H1 (cell line): ENCODE measurements at regions not wholly inside any gene's neighbourhood (a gene's known extent, or its start where the extent isn't known, plus 50 kb on each side); places are given as distances from the start of the nearest gene placed in this dataset.

Experiments
- CTCF ChIA-PET: fragments of 300-600 bp; sonication (Branson Sonifier 250); formaldehyde crosslinking; loops from one replicate; lab custom pipeline; 2021; ENCODE audit not compliant: partially characterized antibody; lab: Charles Lee
- POLR2A ChIA-PET: fragments of 300-600 bp; sonication (Branson Sonifier 250); formaldehyde crosslinking; loops from one replicate; lab custom pipeline; 2021; ENCODE audit warnings: inconsistent platforms; ENCODE audit not compliant: partially characterized antibody; lab: Charles Lee
- DNase-seq, 2 experiments: peaks; one replicate each; pipeline versions ENCODE4 v3.0.0 to v3.0.0-alpha.2; 2010 to 2022; ENCODE audit warnings: low spot score in 2 of 2, low read depth in 1 of 2, mixed read lengths in 1 of 2
- FAIRE-seq: peaks from 2 replicates; lab custom pipeline; 2011; peaks lifted over from hg19 to GRCh38; lab: Jason Lieb, UNC
- H2AFZ ChIP-seq: 2 replicates; pipeline ENCODE4 v1.8.1; 2012; ENCODE audit warnings: low read length, inconsistent platforms
- H2AK5ac ChIP-seq: 2 replicates; pipeline ENCODE4 v1.6.1; 2013; ENCODE audit warnings: low read depth, low read length
- H2BK120ac ChIP-seq: replicated peaks from 2 replicates; pipeline ENCODE3; 2013; ENCODE audit warnings: low read depth, low read length, inconsistent platforms
- H2BK12ac ChIP-seq: 2 replicates; pipeline ENCODE4 v1.6.1; 2013; ENCODE audit warnings: low read depth, low read length
- H2BK15ac ChIP-seq: 2 replicates; pipeline ENCODE4 v1.6.1; 2013; ENCODE audit warnings: low read length
- H2BK20ac ChIP-seq: 2 replicates; pipeline ENCODE4 v1.6.1; 2013; ENCODE audit warnings: low read length
- H2BK5ac ChIP-seq: 2 replicates; pipeline ENCODE4 v1.6.1; 2013; ENCODE audit warnings: low read depth, low read length
- H3K14ac ChIP-seq: 2 replicates; pipeline ENCODE4 v1.6.1; 2013; ENCODE audit warnings: inconsistent platforms; ENCODE audit not compliant: insufficient read length
- H3K18ac ChIP-seq: 2 replicates; pipeline ENCODE4 v1.6.1; 2013; ENCODE audit warnings: low read length; ENCODE audit errors: extremely low read depth
- H3K23ac ChIP-seq: 2 replicates; pipeline ENCODE4 v1.6.1; 2013; ENCODE audit warnings: inconsistent platforms; ENCODE audit not compliant: insufficient read length
- H3K23me2 ChIP-seq: 2 replicates; pipeline ENCODE4 v1.6.1; 2013; ENCODE audit warnings: low read depth, low read length
- H3K27ac ChIP-seq: 2 replicates; pipeline ENCODE4 v1.6.1; 2011; ENCODE audit warnings: low read depth, low read length, inconsistent platforms
- H3K27me3 ChIP-seq, 4 experiments: replicated peaks in 1 of 4; 1 replicate in 1 of 4; 2 replicates in 3 of 4; pipeline versions ENCODE4 v1.6.1 to v1.8.1; 2011 to 2013; ENCODE audit warnings: low read length in 3 of 4, mild to moderate bottlenecking in 3 of 4, inconsistent platforms in 2 of 4, mixed read lengths in 2 of 4, moderate library complexity in 1 of 4; ENCODE audit not compliant: control insufficient read depth in 3 of 4, insufficient read depth in 3 of 4; ENCODE audit errors: extremely low read depth in 1 of 4
- H3K36me3 ChIP-seq, 4 experiments: 2 replicates each; pipeline versions ENCODE4 v1.6.1 to v1.8.1; 2011 to 2013; ENCODE audit warnings: mild to moderate bottlenecking in 4 of 4, low read length in 3 of 4, moderate library complexity in 2 of 4, control low read depth in 1 of 4, inconsistent platforms in 1 of 4; ENCODE audit not compliant: insufficient read depth in 4 of 4, control insufficient read depth in 2 of 4
- H3K4ac ChIP-seq: replicated peaks from 2 replicates; pipeline ENCODE3; 2013; ENCODE audit warnings: low read length, low read depth, mixed read lengths, inconsistent platforms; ENCODE audit not compliant: insufficient read length
- H3K4me1 ChIP-seq, 4 experiments: replicated peaks in 1 of 4; 1 replicate in 1 of 4; 2 replicates in 3 of 4; pipeline versions ENCODE4 v1.6.1 to v1.8.1; 2011 to 2013; ENCODE audit warnings: low read length in 3 of 4, inconsistent platforms in 2 of 4, mixed read lengths in 1 of 4; ENCODE audit not compliant: insufficient read depth in 4 of 4, control insufficient read depth in 3 of 4
- H3K4me2 ChIP-seq, 2 experiments: 2 replicates each; pipeline versions ENCODE4 v1.6.1 to v1.8.1; 2011 to 2013; ENCODE audit warnings: low read depth in 2 of 2, low read length in 2 of 2, control low read depth in 1 of 2, inconsistent platforms in 1 of 2, mild to moderate bottlenecking in 1 of 2; ENCODE audit not compliant: insufficient read depth in 1 of 2
- H3K4me3 ChIP-seq, 4 experiments: fragments of 200-600, 300-600 bp in 1 of 4; sonication (generic), shearing (Covaris generic), sonication (Bioruptor Twin) in 1 of 4; 2 replicates each; pipeline versions ENCODE4 v1.5.1 to v1.8.1; 2011 to 2016; ENCODE audit warnings: low read length in 4 of 4, low read depth in 3 of 4, control low read depth in 2 of 4, inconsistent platforms in 2 of 4, mild to moderate bottlenecking in 2 of 4, mixed read lengths in 1 of 4, moderate library complexity in 1 of 4; ENCODE audit not compliant: insufficient read depth in 2 of 4; ENCODE audit errors: extremely low read depth in 1 of 4
- H3K56ac ChIP-seq: replicated peaks from 2 replicates; pipeline ENCODE3; 2013; ENCODE audit warnings: low read depth, mild to moderate bottlenecking, mixed read lengths, low read length, inconsistent platforms; ENCODE audit not compliant: insufficient read length
- H3K79me1 ChIP-seq: 2 replicates; pipeline ENCODE4 v1.6.1; 2013; ENCODE audit warnings: low read depth, low read length, control low read depth
- H3K79me2 ChIP-seq, 2 experiments: 2 replicates each; pipeline versions ENCODE4 v1.6.1 to v1.8.1; 2012 to 2013; ENCODE audit warnings: low read length in 2 of 2, mild to moderate bottlenecking in 2 of 2, inconsistent platforms in 1 of 2; ENCODE audit not compliant: insufficient read depth in 2 of 2, control insufficient read depth in 1 of 2
- H3K9ac ChIP-seq, 4 experiments: replicated peaks in 1 of 4; 1 replicate in 1 of 4; 2 replicates in 3 of 4; pipeline versions ENCODE4 v1.6.1 to v1.8.1; 2011 to 2013; ENCODE audit warnings: low read depth in 3 of 4, low read length in 3 of 4, control low read depth in 2 of 4, mild to moderate bottlenecking in 2 of 4, moderate library complexity in 2 of 4, inconsistent platforms in 1 of 4; ENCODE audit errors: extremely low read depth in 1 of 4
- H3K9me3 ChIP-seq, 2 experiments: 2 replicates each; pipeline versions ENCODE4 v1.6.1 to v1.8.1; 2012 to 2013; ENCODE audit warnings: mild to moderate bottlenecking in 2 of 2, moderate library complexity in 2 of 2, control low read depth in 1 of 2, inconsistent platforms in 1 of 2, low read depth in 1 of 2, low read length in 1 of 2, mixed read lengths in 1 of 2; ENCODE audit not compliant: insufficient read depth in 2 of 2
- H4K20me1 ChIP-seq, 2 experiments: replicated peaks in 1 of 2; 2 replicates each; pipeline versions ENCODE3 to v1.8.1; 2011 to 2013; ENCODE audit warnings: inconsistent platforms in 2 of 2, low read length in 2 of 2, mild to moderate bottlenecking in 1 of 2; ENCODE audit not compliant: insufficient read depth in 2 of 2, control insufficient read depth in 1 of 2
- H4K5ac ChIP-seq: 2 replicates; pipeline ENCODE4 v1.6.1; 2013; ENCODE audit warnings: low read length, low read depth, mixed read lengths, inconsistent platforms; ENCODE audit not compliant: insufficient read length
- H4K8ac ChIP-seq: 2 replicates; pipeline ENCODE4 v1.8.0; 2013; ENCODE audit warnings: mild to moderate bottlenecking, moderate library complexity, low read length, inconsistent platforms; ENCODE audit not compliant: insufficient read depth; ENCODE audit errors: extremely low read depth
- H4K91ac ChIP-seq: replicated peaks from 2 replicates; pipeline ENCODE3; 2013; ENCODE audit warnings: low read length, mixed read lengths, inconsistent platforms; ENCODE audit not compliant: insufficient read length
- CBX5 ChIP-seq: fragments of 300-800, 300-1000 bp; sonication (generic); IDR thresholded peaks from 2 replicates; pipeline ENCODE4 v1.7.1; 2016; ENCODE audit warnings: antibody characterized with exemption, low read length, low read depth
- CTBP2 ChIP-seq: IDR thresholded peaks from 2 replicates; pipeline ENCODE4 v1.7.0; 2011; ENCODE audit warnings: borderline replicate concordance, mild to moderate bottlenecking, moderate library complexity, mixed read lengths, low read length; ENCODE audit not compliant: insufficient read depth, insufficient read length
- EZH2 ChIP-seq: fragments of 200-600 bp; sonication (generic); IDR thresholded peaks from 2 replicates; pipeline ENCODE4 v1.7.1; 2012; ENCODE audit warnings: low read depth, mild to moderate bottlenecking, moderate library complexity, low read length, inconsistent platforms; ENCODE audit not compliant: severe bottlenecking
- HDAC2 ChIP-seq, 2 experiments: fragments of 300-600 bp in 1 of 2; sonication (generic) in 1 of 2; IDR thresholded peaks; 2 replicates each; pipeline ENCODE4 v1.6.1; 2011 to 2012; ENCODE audit warnings: low read depth in 2 of 2, low read length in 2 of 2, mild to moderate bottlenecking in 2 of 2, moderate library complexity in 2 of 2, borderline replicate concordance in 1 of 2, inconsistent platforms in 1 of 2
- NANOG ChIP-seq: IDR thresholded peaks from 2 replicates; pipeline ENCODE4 v1.6.1; 2011; ENCODE audit warnings: low read length, low read depth, mild to moderate bottlenecking, inconsistent platforms; ENCODE audit not compliant: insufficient read depth, poor library complexity, severe bottlenecking
- NRF1 ChIP-seq: IDR thresholded peaks from 2 replicates; pipeline ENCODE4 v1.6.1; 2011; ENCODE audit warnings: mild to moderate bottlenecking, low read depth, low read length, improper control_type of control experiment
- PHF8 ChIP-seq: fragments of 200-600 bp; sonication (generic); conservative IDR thresholded peaks from 2 replicates; pipeline ENCODE4 v1.7.1; 2012; ENCODE audit warnings: low read depth, mild to moderate bottlenecking, inconsistent platforms, low read length, moderate library complexity
- POLR2A ChIP-seq, 2 experiments: IDR thresholded peaks; 1 replicate in 1 of 2; 2 replicates in 1 of 2; pipeline ENCODE4 v1.6.1; 2011; ENCODE audit warnings: low read depth in 2 of 2, low read length in 2 of 2, mild to moderate bottlenecking in 2 of 2; ENCODE audit errors: control extremely low read depth in 1 of 2
- SIN3A ChIP-seq, 2 experiments: IDR thresholded peaks in 1 of 2; conservative IDR thresholded peaks in 1 of 2; 2 replicates each; pipeline ENCODE4 v1.6.1; 2011 to 2012; ENCODE audit warnings: low read length in 2 of 2, improper control_type of control experiment in 1 of 2, low read depth in 1 of 2, mild to moderate bottlenecking in 1 of 2
- SIX5 ChIP-seq: IDR thresholded peaks from 2 replicates; pipeline ENCODE4 v1.6.1; 2011; ENCODE audit warnings: mild to moderate bottlenecking, low read depth, low read length
- SP1 ChIP-seq: IDR thresholded peaks from 2 replicates; pipeline ENCODE4 v1.6.1; 2011; ENCODE audit warnings: low read depth, low read length
- SP2 ChIP-seq: IDR thresholded peaks from 2 replicates; pipeline ENCODE4 v1.6.1; 2012; ENCODE audit warnings: mild to moderate bottlenecking, low read length, inconsistent platforms
- SP4 ChIP-seq: IDR thresholded peaks from 2 replicates; pipeline ENCODE4 v1.6.1; 2012; ENCODE audit warnings: low read length, inconsistent platforms
- TEAD4 ChIP-seq: IDR thresholded peaks from 2 replicates; pipeline ENCODE4 v1.6.1; 2012; ENCODE audit warnings: low read depth, low read length, inconsistent platforms, mixed read lengths
- WGBS, 2 experiments: shearing (Covaris generic) in 1 of 2; methylation state at CpG; one replicate each; pipeline versions ENCODE4 v1.1.6 to v1.1.7; 2013 to 2015; ENCODE audit warnings: low lambda C conversion rate in 2 of 2, mixed read lengths in 2 of 2, inconsistent platforms in 1 of 2, low coverage in 1 of 2, missing lambda C conversion rate in 1 of 2; ENCODE audit not compliant: insufficient replicate concordance in 2 of 2, insufficient coverage in 1 of 2, insufficient read length in 1 of 2; ENCODE audit errors: extremely low coverage in 1 of 2, missing lambda C conversion rate in 1 of 2; 5-methylcytosine and 5-hydroxymethylcytosine counted together
- TF ChIP-seq, protein P1 (sequence below): IDR thresholded peaks from 2 replicates; pipeline ENCODE4 v1.6.1; 2012; ENCODE audit warnings: inconsistent platforms

DNA sequence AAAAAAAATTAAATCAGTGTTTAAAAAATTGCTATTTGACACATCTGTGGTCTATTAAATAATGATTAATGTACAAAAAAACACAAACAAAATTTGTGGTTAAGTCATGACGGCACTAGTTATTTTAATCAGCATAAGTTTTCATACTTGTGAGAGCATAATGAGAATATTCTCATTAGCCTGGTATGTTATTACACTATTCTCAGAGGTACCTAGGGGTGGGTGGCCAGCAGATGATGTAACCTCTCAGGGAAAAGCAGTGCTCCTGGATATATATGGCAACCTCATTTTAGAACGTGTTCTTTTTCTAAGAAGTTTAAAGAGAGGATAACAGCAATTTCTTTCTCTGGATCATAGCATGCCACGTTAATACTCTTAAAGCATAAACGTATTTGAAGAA, 109.2 kb downstream of the GJA1 start:
- Histone ChIP-seq H2BK12ac (no peak overlapping the region), H3K9ac (no peak overlapping the region), H3K4me1 (no peaks in the 10 kb centered on the region; a peak in 2 of 7 replicates), H2AK5ac (no peak overlapping the region), H3K23ac (no peak overlapping the region), H3K23me2 (no peaks in the 10 kb centered on the region), H2BK120ac (no peak overlapping the region), H2BK20ac (no peak overlapping the region), H3K4ac (no peak overlapping the region), H2AFZ (no peak overlapping the region), H2BK15ac (no peak overlapping the region), H3K4me3 (no peak overlapping the region), H3K27me3 (no peaks in the 10 kb centered on the region), H3K9me3 (no peaks in the 10 kb centered on the region), H2BK5ac (no peak overlapping the region), H3K79me2 (no peaks in the 10 kb centered on the region), H4K20me1 (no peaks in the 10 kb centered on the region), H4K5ac (no peak overlapping the region), H4K8ac (no peak overlapping the region), H3K79me1 (no peaks in the 10 kb centered on the region), H3K14ac (no peak overlapping the region), H3K27ac (no peak overlapping the region), H3K36me3 (no peaks in the 10 kb centered on the region), H4K91ac (no peak overlapping the region), H3K56ac (no peak overlapping the region), H3K4me2 (no peak overlapping the region), H3K18ac (no peak overlapping the region)
- DNase-seq (no peak), FAIRE-seq (no peak)
- ChIA-PET POLR2A (no interaction called here), CTCF (interaction anchor here (0.7 kb wide), 1 partner anchor 147 kb away, joined by 3 read pairs; no protein-coding TSS in a partner anchor)
- 95% methylated on average over 4 of the region's 4 CpGs; no CpG with 5 or more reads in 1 of the 2 experiments for WGBS, 2 experiments
- TF ChIP-seq POLR2A (IDR thresholded peaks at IDR 0.05; ENCODE audit: control extremely low read depth in 1 of 2, low read depth in 2 of 2, low read length in 2 of 2), result no peak
- no peak for TF ChIP-seq CBX5
- TF ChIP-seq CTBP2, result no peak
- no peak for TF ChIP-seq SP4
- TF ChIP-seq HDAC2 (IDR thresholded peaks at IDR 0.05; ENCODE audit: borderline replicate concordance in 1 of 2, low read depth in 2 of 2, low read length in 2 of 2), result no peak
- no peak for TF ChIP-seq SP1
- TF ChIP-seq PHF8, result no peak
- no peak for TF ChIP-seq NANOG
- no peak for TF ChIP-seq TEAD4
- TF ChIP-seq, protein P1, sequence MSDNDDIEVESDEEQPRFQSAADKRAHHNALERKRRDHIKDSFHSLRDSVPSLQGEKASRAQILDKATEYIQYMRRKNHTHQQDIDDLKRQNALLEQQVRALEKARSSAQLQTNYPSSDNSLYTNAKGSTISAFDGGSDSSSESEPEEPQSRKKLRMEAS, result no peak
- TF ChIP-seq SIX5, result no peak
- TF ChIP-seq SIN3A (conservative IDR thresholded peaks at IDR 0.05 in 1 of 2, IDR thresholded peaks at IDR 0.05 in 1 of 2; ENCODE audit: low read depth in 1 of 2, low read length in 2 of 2), result no peak
- TF ChIP-seq SP2, result no peak
- TF ChIP-seq EZH2, result no peak
- no peak for TF ChIP-seq NRF1
